Inferior parietal cortex (tissue), 1 donor: ENCODE measurements at regions not wholly inside any gene's neighbourhood (a gene's known extent, or its start where the extent isn't known, plus 50 kb on each side); places are given as distances from the start of the nearest gene placed in this dataset.
"Not testable (repeated sequence)": the region's sequence is repeated elsewhere in the genome, so short reads cannot be mapped to it uniquely, and the experiment has no call there.

Experiments
- DNase-seq: peaks from one replicate; pipeline ENCODE4 v3.0.0-alpha.2; 2016; ENCODE audit errors: extremely low spot score

DNA sequence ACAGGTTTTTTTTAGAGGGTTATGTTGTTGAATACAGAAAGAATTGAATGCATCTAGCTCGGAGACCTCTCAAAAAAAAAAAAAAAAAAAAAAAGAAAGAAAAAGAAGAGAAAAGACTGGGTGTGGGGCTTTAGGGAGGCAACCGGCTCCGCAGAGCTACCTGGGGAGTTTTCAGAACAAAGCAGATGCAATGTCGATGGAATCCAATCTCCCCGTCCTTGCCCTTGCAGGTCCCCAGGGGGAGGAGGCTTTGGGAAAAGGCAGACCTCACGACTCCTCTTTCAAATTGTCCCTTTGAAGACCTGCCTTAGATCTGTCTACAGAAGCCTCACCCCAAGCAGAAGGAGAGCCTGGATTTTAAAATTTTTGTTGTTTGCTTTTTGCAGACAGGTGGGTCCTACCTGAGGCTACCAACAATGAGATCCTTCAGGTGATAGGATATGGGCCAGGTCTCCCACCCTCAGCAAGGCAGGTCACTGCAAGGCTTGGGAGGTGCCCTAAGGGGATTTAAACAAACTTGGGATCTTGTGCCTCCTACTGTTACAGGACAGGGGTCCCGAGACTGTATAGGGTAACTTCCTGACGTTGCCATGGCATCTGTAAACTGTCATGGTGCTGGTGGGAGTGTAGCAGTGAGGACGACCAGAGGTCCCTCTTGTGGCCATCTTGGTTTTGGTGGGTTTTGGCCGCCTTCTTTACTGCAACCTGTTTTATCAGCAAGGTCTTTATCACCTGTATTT lies 75.2 kb upstream of the PRKX start:
- DNase-seq = no peak

DNA sequence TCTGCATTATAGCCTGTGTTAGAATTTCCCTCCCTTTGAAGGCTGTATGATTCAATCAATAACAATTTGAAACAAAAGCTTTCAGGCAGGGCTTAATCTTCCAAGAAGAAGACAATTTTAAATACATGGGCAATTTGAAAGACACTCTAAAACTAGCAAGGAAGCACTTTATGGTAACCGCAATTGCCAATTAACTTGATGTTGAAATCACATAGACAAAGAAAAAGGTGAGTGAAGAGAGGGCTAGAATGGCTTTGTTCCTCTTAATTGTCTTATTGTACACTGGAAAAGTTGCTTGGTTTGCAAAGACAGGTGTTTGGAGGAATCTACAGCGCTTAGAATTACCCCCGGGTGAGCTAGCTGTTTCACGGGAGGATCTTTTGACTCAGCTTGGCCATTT lies 74.4 kb upstream of the PRKX start:
- no peak for DNase-seq

DNA sequence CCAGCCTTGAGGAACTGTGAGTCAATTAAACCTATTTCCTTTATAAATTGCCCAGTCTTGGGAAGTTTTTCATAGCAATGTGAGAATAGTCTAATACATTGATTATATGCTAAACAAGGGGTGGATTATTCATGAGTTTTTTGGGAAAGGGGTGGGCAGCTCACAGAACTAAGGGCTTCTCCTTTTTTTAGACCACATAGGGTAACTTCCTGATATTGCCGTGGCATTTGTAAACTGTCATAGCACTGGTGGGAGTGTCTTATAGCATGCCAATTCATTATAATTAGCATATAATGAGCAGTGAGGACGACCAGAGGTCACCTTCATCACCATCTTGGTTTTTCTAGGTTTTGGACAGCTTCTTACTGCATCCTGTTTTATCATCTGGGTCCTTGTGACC lies 72.4 kb upstream of the PRKX start:
- not testable (repeated sequence) for DNase-seq

DNA sequence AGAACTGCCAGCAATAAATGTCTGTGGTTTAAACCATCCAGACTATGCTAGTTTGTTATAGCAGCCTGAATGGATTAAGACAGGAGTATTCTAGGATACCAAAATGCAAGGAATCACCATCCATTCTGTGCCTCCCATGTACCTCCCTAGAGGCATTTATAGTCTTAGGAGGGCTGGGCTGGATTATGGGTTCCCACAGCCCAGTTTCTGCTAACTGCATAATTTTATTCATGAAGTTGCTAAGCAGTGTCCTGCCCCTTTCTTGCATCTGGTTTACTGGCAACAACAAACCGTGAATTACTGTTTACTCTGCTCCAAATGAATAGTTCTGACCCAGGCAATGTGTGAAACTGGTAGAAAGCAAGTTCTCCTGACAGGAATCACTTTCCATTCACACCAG lies 67.1 kb upstream of the PRKX start:
- DNase-seq = no peak

DNA sequence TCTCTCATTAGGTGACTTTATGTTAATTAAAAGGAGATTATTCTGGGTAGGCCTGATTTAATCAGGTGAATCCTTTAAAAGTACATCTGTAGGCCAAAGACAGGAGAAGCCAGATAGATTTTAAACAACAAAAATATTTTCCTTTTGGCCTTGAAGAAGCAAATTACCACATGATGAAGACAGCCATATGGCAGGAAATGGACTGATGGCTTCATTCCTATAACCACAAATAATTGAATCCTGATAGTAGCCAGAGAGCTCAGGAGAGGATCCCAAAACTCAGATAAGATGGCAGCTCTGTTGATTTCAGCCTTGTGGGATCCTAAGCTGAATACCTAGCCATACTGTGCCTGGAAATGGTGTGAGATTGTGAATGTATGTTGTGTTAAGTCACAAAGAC lies 66.1 kb upstream of the PRKX start:
- no peak for DNase-seq

DNA sequence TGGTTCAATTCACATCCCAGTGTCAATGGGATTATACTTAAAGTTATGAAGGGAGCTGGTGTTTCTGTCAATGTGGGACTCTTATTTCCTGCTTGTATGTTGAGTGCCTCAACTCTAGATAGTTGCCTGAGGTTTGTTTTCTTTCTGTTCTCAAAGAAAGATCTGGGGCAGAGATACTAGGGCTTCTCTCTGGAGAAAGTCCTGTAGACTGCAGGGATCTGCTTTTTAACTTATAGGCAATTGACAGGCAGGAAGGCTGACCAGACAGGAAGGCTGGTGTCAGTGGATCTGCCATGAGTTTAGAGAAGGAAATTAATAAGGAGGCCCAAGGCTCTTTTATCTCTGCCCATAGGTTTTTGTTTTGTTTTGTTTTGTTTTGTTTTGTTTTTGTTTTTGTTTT lies 64.0 kb upstream of the PRKX start:
- DNase-seq = no peak

DNA sequence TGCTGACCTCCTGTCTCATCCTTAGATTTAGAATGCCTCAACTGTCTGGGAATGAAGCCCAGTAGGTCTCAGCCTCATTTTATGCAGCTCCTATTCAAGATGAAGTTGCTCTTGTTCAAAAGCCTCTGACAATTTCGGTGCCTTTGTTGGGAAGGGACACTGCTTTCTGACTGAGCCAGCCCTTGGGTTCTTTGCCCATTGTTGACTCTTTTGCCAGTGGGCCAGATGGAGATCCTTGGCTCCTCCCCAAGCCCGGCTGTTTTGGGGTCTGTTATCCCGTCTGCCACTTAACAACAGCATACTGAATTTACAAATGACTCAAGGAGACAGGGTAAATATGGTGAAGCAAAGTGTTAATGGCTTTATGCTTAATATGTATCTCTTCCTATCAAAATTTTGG lies 58.3 kb upstream of the PRKX start:
- DNase-seq = no peak

DNA sequence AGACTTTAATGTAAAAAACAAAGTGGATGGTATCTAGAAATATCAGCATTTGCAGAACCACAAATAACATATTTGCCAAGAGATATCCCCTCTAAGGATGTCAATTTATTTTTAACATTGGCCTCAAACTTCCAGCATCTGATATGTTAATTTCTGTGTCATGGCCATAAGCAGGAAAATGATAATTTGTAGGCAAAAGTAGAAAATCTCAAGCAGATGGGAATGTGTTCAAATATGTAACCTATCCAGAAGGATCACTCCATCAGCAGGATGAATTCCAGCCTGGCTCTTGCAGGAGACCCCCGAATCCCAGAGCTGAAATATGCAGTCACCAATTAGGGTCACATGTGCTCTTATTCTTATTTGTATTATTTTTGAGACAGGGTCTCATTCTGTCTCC lies 55.4 kb upstream of the PRKX start:
- DNase-seq = no peak
